ENCODE measurements at regions not wholly inside any gene's neighbourhood (a gene's known extent, or its start where the extent isn't known, plus 50 kb on each side); places are given as distances from the start of the nearest gene placed in this dataset.

GRCh38 chr2:58441643-58442042, 200.5 kb upstream of the FANCL start:
- H3K27me3 ChIP-seq (ENCODE audit: control insufficient read depth, insufficient read depth, low read length), result no peaks in the 10 kb centered on the region; the same call in none of the 2 replicates
- no peak overlapping the region for H3K4me3 ChIP-seq (ENCODE audit: low read depth in 2 of 2, low read length in 2 of 2)
- ChIA-PET POLR2A (no interaction called here), CTCF (interaction anchor here (0.7 kb wide), 2 partner anchors 16 to 682 kb away, joined by 6 to 7 read pairs; no protein-coding TSS in a partner anchor)
- no peaks in the 10 kb centered on the region for H3K9me3 ChIP-seq (ENCODE audit: control insufficient read depth, insufficient read depth, low read depth, low read length)
- DNase-seq (ENCODE audit: low read depth, low spot score) (no peak), ATAC-seq (no peak)
- no peaks in the 10 kb centered on the region for H3K4me1 ChIP-seq (ENCODE audit: control insufficient read depth, insufficient read depth, low read length)
- H3K36me3 ChIP-seq (ENCODE audit: control insufficient read depth, insufficient read depth, low read length), result no peaks in the 10 kb centered on the region
- intact Hi-C loops (cut with micrococcal nuclease; ENCODE audit: unreplicated experiment) (no loop called here), in situ Hi-C loops (cut with HindIII; ENCODE audit: low pct_unique_long_range_greater_than_20kb, low sequenced_read_pairs) (no loop called here)
- BruUV-seq (replicated peaks), result no TSS peak
- no peak for TF ChIP-seq SIN3A (IDR thresholded peaks at IDR 0.05; ENCODE audit: borderline replicate concordance, insufficient read depth, low read depth, low read length)
- TF ChIP-seq TCF7L2 (IDR thresholded peaks at IDR 0.05; ENCODE audit: low read depth, low read length), result no peak
- no peak for TF ChIP-seq CTCF (IDR thresholded peaks at IDR 0.05)
- TF ChIP-seq REST (IDR thresholded peaks at IDR 0.05; ENCODE audit: insufficient read depth in 1 of 2, low read depth in 2 of 2, low read length in 1 of 2), result no peak
- TF ChIP-seq POLR2AphosphoS5 (IDR thresholded peaks at IDR 0.05; ENCODE audit: low read depth, low read length), result no peak
- no peak overlapping the region for H3K27ac ChIP-seq (ENCODE audit: low read length)

- ChIA-PET POLR2A (no interaction called here), CTCF (no interaction called here)
- intact Hi-C loops (cut with micrococcal nuclease; ENCODE audit: unreplicated experiment) (no loop called here), in situ Hi-C loops (cut with HindIII; ENCODE audit: low pct_unique_long_range_greater_than_20kb, low sequenced_read_pairs) (no loop called here)
- H3K36me3 ChIP-seq (ENCODE audit: control insufficient read depth, insufficient read depth, low read length), result no peaks in the 10 kb centered on the region; the same call in 1 of the 2 replicates
- H3K4me1 ChIP-seq (ENCODE audit: control insufficient read depth, insufficient read depth, low read length), result no peaks in the 10 kb centered on the region
- BruUV-seq (replicated peaks), result no TSS peak
- H3K4me3 ChIP-seq (ENCODE audit: low read depth in 2 of 2, low read length in 2 of 2), result no peak overlapping the region
- H3K9me3 ChIP-seq (ENCODE audit: control insufficient read depth, insufficient read depth, low read depth, low read length), result no peaks in the 10 kb centered on the region
- ATAC-seq (no peak), DNase-seq (ENCODE audit: low read depth, low spot score) (no peak)
- peaks cover 2% of the 10 kb centered on the region; the same call in 1 of the 2 replicates for H3K27me3 ChIP-seq (ENCODE audit: control insufficient read depth, insufficient read depth, low read length)
- no peak for TF ChIP-seq TCF7L2 (IDR thresholded peaks at IDR 0.05; ENCODE audit: low read depth, low read length)
- no peak for TF ChIP-seq CTCF (IDR thresholded peaks at IDR 0.05)
- TF ChIP-seq SIN3A (IDR thresholded peaks at IDR 0.05; ENCODE audit: borderline replicate concordance, insufficient read depth, low read depth, low read length), result no peak
- no peak for TF ChIP-seq REST (IDR thresholded peaks at IDR 0.05; ENCODE audit: insufficient read depth in 1 of 2, low read depth in 2 of 2, low read length in 1 of 2)
- no peak for TF ChIP-seq POLR2AphosphoS5 (IDR thresholded peaks at IDR 0.05; ENCODE audit: low read depth, low read length)
- no peak overlapping the region for H3K27ac ChIP-seq (ENCODE audit: low read length)
These were observed 195.7 kb upstream of the FANCL start for GRCh38 chr2:58436872-58437271.
